Forelimb muscle (tissue), 1 donor: ENCODE measurements at regions not wholly inside any gene's neighbourhood (a gene's known extent, or its start where the extent isn't known, plus 50 kb on each side); places are given as distances from the start of the nearest gene placed in this dataset.

Source experiments
- DNase-seq: peaks from one replicate; pipeline ENCODE4 v3.0.0-alpha.2; 2013; ENCODE audit warnings: low read depth

GRCh38 chr6:114439411-114439810 is 96.6 kb upstream of the HS3ST5 start:
- DNase-seq = no peak

- DNase-seq = no peak
Measured at GRCh38 chr6:114437235-114437634, 94.4 kb upstream of the HS3ST5 start.

- no peak for DNase-seq
Measured at GRCh38 chr6:114436691-114437090, 93.9 kb upstream of the HS3ST5 start.

- DNase-seq = no peak
Measured at GRCh38 chr6:114435985-114436384, 93.2 kb upstream of the HS3ST5 start.

GRCh38 chr6:114432400-114432799 is 89.6 kb upstream of the HS3ST5 start:
- no peak for DNase-seq

- no peak for DNase-seq
Measured at GRCh38 chr6:114431641-114432040, 88.8 kb upstream of the HS3ST5 start.

- DNase-seq = no peak
Measured at GRCh38 chr6:114430534-114431124, 87.8 kb upstream of the HS3ST5 start.

GRCh38 chr6:114428341-114428740 is 85.5 kb upstream of the HS3ST5 start:
- no peak for DNase-seq

- DNase-seq = no peak
Measured at GRCh38 chr6:114421199-114421598, 78.4 kb upstream of the HS3ST5 start.

GRCh38 chr6:114419175-114419574 is 76.4 kb upstream of the HS3ST5 start:
- DNase-seq = no peak

- DNase-seq = no peak
Measured at GRCh38 chr6:114418304-114418972, 75.6 kb upstream of the HS3ST5 start.

- DNase-seq = no peak
Measured at GRCh38 chr6:114407426-114408035, 64.7 kb upstream of the HS3ST5 start.

GRCh38 chr6:114404339-114404955 is 61.6 kb upstream of the HS3ST5 start:
- no peak for DNase-seq

- no peak for DNase-seq
Measured at GRCh38 chr6:114403858-114404257, 61.0 kb upstream of the HS3ST5 start.

- no peak for DNase-seq
Measured at GRCh38 chr6:114398481-114398880, 55.7 kb upstream of the HS3ST5 start.
